PFSK-1 (cell line): ENCODE measurements at regions not wholly inside any gene's neighbourhood (a gene's known extent, or its start where the extent isn't known, plus 50 kb on each side); places are given as distances from the start of the nearest gene placed in this dataset.

Experiments
- FOXP2 ChIP-seq: optimal IDR thresholded peaks from 2 replicates; pipeline ENCODE3; 2011; ENCODE audit warnings: borderline replicate concordance, control low read depth, inconsistent platforms; ENCODE audit not compliant: insufficient read depth; ENCODE audit errors: extremely low read length, extremely low read depth
- POLR2AphosphoS5 ChIP-seq: IDR thresholded peaks from 2 replicates; pipeline ENCODE4 v1.6.1; 2012; ENCODE audit warnings: low read depth, mild to moderate bottlenecking, control low read depth, low read length, moderate library complexity
- REST ChIP-seq, 2 experiments: IDR thresholded peaks; 2 replicates each; pipeline versions ENCODE4 v1.6.1 to v1.8.0; 2011 to 2012; ENCODE audit warnings: low read depth in 2 of 2, low read length in 2 of 2, control low read depth in 1 of 2, inconsistent platforms in 1 of 2, mild to moderate bottlenecking in 1 of 2, moderate library complexity in 1 of 2; ENCODE audit not compliant: insufficient read depth in 1 of 2
- SIN3A ChIP-seq: IDR thresholded peaks from 2 replicates; pipeline ENCODE4 v1.6.1; 2012; ENCODE audit warnings: mild to moderate bottlenecking, low read length, moderate library complexity, borderline replicate concordance; ENCODE audit not compliant: insufficient read depth
- TAF1 ChIP-seq: IDR thresholded peaks from 2 replicates; pipeline ENCODE4 v1.6.1; 2012; ENCODE audit warnings: low read length, control low read depth, borderline replicate concordance; ENCODE audit not compliant: insufficient read depth

GRCh38 chr4:141390571-141390970 is 169.9 kb downstream of the ZNF330 start:
- TF ChIP-seq FOXP2 (no peak), POLR2AphosphoS5 (no peak), REST (IDR thresholded peaks at IDR 0.05; ENCODE audit: insufficient read depth in 1 of 2, low read depth in 2 of 2, low read length in 2 of 2) (no peak)

DNA sequence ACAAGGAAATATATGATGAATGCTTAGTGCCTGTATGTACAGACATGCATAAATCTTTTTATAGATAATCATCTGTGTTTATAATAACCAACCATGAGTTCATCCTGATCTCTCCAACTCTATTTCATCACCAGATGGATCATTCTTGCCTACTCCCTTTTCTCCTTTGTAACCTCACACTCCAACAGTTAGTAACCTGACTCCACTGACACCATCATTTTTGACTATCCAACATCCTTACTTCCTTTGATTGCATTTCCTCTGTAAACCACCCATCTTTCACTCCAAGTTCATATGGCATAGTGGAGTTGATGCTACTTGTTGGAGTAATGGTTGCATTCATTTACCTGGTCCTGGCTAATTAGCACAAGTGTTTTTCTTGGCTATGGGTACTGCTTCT is 170.6 kb downstream of the ZNF330 start:
- no peak for TF ChIP-seq SIN3A
- TF ChIP-seq FOXP2 = no peak
- TF ChIP-seq TAF1 = no peak
- no peak for TF ChIP-seq POLR2AphosphoS5
- TF ChIP-seq REST (IDR thresholded peaks at IDR 0.05; ENCODE audit: insufficient read depth in 1 of 2, low read depth in 2 of 2, low read length in 2 of 2) = no peak

DNA sequence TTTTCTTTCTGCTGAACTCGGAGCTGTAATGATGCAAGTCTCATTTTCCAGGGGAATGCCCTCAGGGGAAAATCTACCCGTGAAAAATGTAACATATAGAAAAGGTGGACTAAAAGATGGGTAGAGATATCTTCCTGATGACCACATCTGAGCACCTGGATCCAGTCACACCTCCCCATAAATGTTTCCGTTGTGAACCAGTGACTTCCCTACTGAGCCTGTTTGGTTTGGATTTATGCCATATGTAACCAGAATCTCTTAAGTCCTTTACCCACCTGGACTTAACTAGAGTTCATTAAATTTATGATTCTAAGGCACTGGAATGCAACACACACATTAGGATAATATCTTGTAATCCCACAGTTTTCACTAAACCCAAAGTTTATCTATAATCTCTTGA is 171.1 kb downstream of the ZNF330 start:
- TF ChIP-seq SIN3A = no peak
- no peak for TF ChIP-seq FOXP2
- TF ChIP-seq POLR2AphosphoS5 = no peak
- no peak for TF ChIP-seq REST (IDR thresholded peaks at IDR 0.05; ENCODE audit: insufficient read depth in 1 of 2, low read depth in 2 of 2, low read length in 2 of 2)
- no peak for TF ChIP-seq TAF1

- TF ChIP-seq POLR2AphosphoS5 = no peak
- no peak for TF ChIP-seq REST (IDR thresholded peaks at IDR 0.05; ENCODE audit: insufficient read depth in 1 of 2, low read depth in 2 of 2, low read length in 2 of 2)
These were observed 174.6 kb downstream of the ZNF330 start for GRCh38 chr4:141395246-141395830.

- TF ChIP-seq SIN3A = no peak
- no peak for TF ChIP-seq TAF1
- TF ChIP-seq REST (IDR thresholded peaks at IDR 0.05; ENCODE audit: insufficient read depth in 1 of 2, low read depth in 2 of 2, low read length in 2 of 2) = no peak
- no peak for TF ChIP-seq FOXP2
- no peak for TF ChIP-seq POLR2AphosphoS5
These were observed 175.2 kb downstream of the ZNF330 start for GRCh38 chr4:141395919-141396318.
